HepG2 (cell line): ENCODE measurements at regions not wholly inside any gene's neighbourhood (a gene's known extent, or its start where the extent isn't known, plus 50 kb on each side); places are given as distances from the start of the nearest gene placed in this dataset.
A peak's percentile ranks its signal among the peaks of the same experiment; 100 is the strongest.

Experiments
- ATAC-seq: fragments of 200-7000 bp; cut with Tn5 transposase; 3 replicates; pipeline ENCODE4 v1.9.1; 2020; ENCODE audit warnings: mild to moderate bottlenecking, moderate library complexity
- BruUV-seq: library from RNA; stranded (reverse); fragments of 400-500 nt; replicated peaks from 2 replicates; lab custom pipeline; 2021; lab: Mats Ljungman, UMichigan
- CTCF ChIA-PET: fragments of 300-600 bp; formaldehyde crosslinking; extraction: SDS; loops from one replicate; lab custom pipeline; 2021; ENCODE audit warnings: low total read pairs, inconsistent platforms, low intra/inter-chr PET ratio; lab: Yijun Ruan, JAX
- POLR2A ChIA-PET: fragments of 350-600 bp; sonication (Branson Sonifier 250); formaldehyde crosslinking; loops from one replicate; lab custom pipeline; 2020; ENCODE audit warnings: antibody characterized with exemption, inconsistent platforms; lab: Yijun Ruan, JAX
- DNase-seq: peaks from one replicate; pipeline ENCODE4 v3.0.0-alpha.2; 2015; ENCODE audit warnings: low spot score
- FAIRE-seq: peaks from 3 replicates; lab custom pipeline; 2011; peaks lifted over from hg19 to GRCh38; lab: Jason Lieb, UNC
- H2AFZ ChIP-seq: one replicate; pipeline ENCODE4 v1.6.1; 2011; ENCODE audit warnings: low read length, inconsistent platforms
- H3K27ac ChIP-seq: fragments of 300-600 bp; 3 replicates; pipeline ENCODE4 v1.8.0; 2011; ENCODE audit warnings: mixed run types, mild to moderate bottlenecking, mixed read lengths, low read length, inconsistent platforms; ENCODE audit not compliant: insufficient read depth; ENCODE audit errors: extremely low read length
- H3K27me3 ChIP-seq, 2 experiments: fragments of 200-600 bp in 1 of 2; 2 replicates in 1 of 2; 3 replicates in 1 of 2; pipeline versions ENCODE4 v1.6.0 to v1.8.0; 2011; ENCODE audit warnings: low read length in 2 of 2, mild to moderate bottlenecking in 2 of 2, moderate library complexity in 2 of 2, inconsistent platforms in 1 of 2; ENCODE audit not compliant: insufficient read depth in 2 of 2, control insufficient read depth in 1 of 2
- H3K36me3 ChIP-seq, 2 experiments: fragments of 200-600 bp in 1 of 2; replicated peaks in 1 of 2; 2 replicates in 1 of 2; 3 replicates in 1 of 2; pipeline versions ENCODE4 v1.5.1 to v1.8.0; 2011; ENCODE audit warnings: low read length in 2 of 2, inconsistent platforms in 1 of 2; ENCODE audit not compliant: insufficient read depth in 2 of 2, control insufficient read depth in 1 of 2
- H3K4me1 ChIP-seq: 2 replicates; pipeline ENCODE4 v1.5.1; 2012; ENCODE audit warnings: low read length, inconsistent platforms; ENCODE audit not compliant: insufficient read depth
- H3K4me2 ChIP-seq: 2 replicates; pipeline ENCODE4 v1.6.0; 2011; ENCODE audit warnings: low read depth, low read length, inconsistent platforms
- H3K4me3 ChIP-seq, 3 experiments: fragments of 200-600 bp in 1 of 3; sonication (generic), shearing (Covaris generic) in 1 of 3; replicated peaks in 1 of 3; 2 replicates each; pipeline ENCODE4 v1.5.1; 2011 to 2016; ENCODE audit warnings: low read length in 3 of 3, inconsistent platforms in 2 of 3, low read depth in 2 of 3, mild to moderate bottlenecking in 2 of 3, control low read depth in 1 of 3, mixed read lengths in 1 of 3; ENCODE audit not compliant: insufficient read depth in 1 of 3
- H3K79me2 ChIP-seq: one replicate; pipeline ENCODE4 v1.6.1; 2011; ENCODE audit warnings: low read length, inconsistent platforms; ENCODE audit not compliant: insufficient read depth
- H3K9ac ChIP-seq: 2 replicates; pipeline ENCODE4 v1.6.0; 2011; ENCODE audit warnings: mild to moderate bottlenecking, low read depth, low read length, inconsistent platforms; ENCODE audit not compliant: insufficient read depth
- H3K9me3 ChIP-seq: 2 replicates; pipeline ENCODE4 v1.5.1; 2012; ENCODE audit warnings: mild to moderate bottlenecking, low read length
- H4K20me1 ChIP-seq: 2 replicates; pipeline ENCODE4 v1.6.0; 2011; ENCODE audit warnings: inconsistent platforms, mild to moderate bottlenecking, low read length, moderate library complexity; ENCODE audit not compliant: insufficient read depth
- BCL6 ChIP-seq: IDR thresholded peaks from 2 replicates; pipeline ENCODE4 v1.6.1; 2016; ENCODE audit warnings: missing genetic modification reagents, missing compliant biosample characterization
- FIP1L1 ChIP-seq: fragments of 200-400 bp; formaldehyde crosslinking; IDR thresholded peaks from 2 replicates; pipeline ENCODE4 v1.6.1; 2018; ENCODE audit warnings: low read depth, mild to moderate bottlenecking, low read length, moderate library complexity, borderline replicate concordance; ENCODE audit not compliant: insufficient read depth
- KMT2A ChIP-seq: sonication (generic); formaldehyde crosslinking; IDR thresholded peaks from 2 replicates; pipeline ENCODE4 v1.4.0; 2020; ENCODE audit warnings: missing genetic modification reagents
- NCOR1 ChIP-seq: fragments of 200-600 bp; sonication (generic); IDR thresholded peaks from 2 replicates; pipeline ENCODE4 v1.7.0; 2017; ENCODE audit warnings: antibody characterized with exemption, low read length, borderline replicate concordance
- PHF5A ChIP-seq: IDR thresholded peaks from one replicate; pipeline ENCODE4 v1.6.1; 2018; ENCODE audit warnings: low read depth, missing genetic modification reagents; ENCODE audit not compliant: unreplicated experiment
- PRMT3 ChIP-seq: sonication (generic); formaldehyde crosslinking; IDR thresholded peaks from 2 replicates; pipeline ENCODE4 v1.8.1; 2022; ENCODE audit warnings: low read depth, mild to moderate bottlenecking, moderate library complexity, missing genetic modification reagents, borderline replicate concordance
- RXRA ChIP-seq: sonication (generic); formaldehyde crosslinking; IDR thresholded peaks from 2 replicates; pipeline ENCODE4 v1.5.1; 2020; ENCODE audit warnings: missing genetic modification reagents
- STAG1 ChIP-seq: sonication (generic); formaldehyde crosslinking; IDR thresholded peaks from 2 replicates; pipeline ENCODE4 v1.4.0; 2020; ENCODE audit warnings: missing genetic modification reagents
- ZNF282 ChIP-seq: fragments of 450-650 bp; IDR thresholded peaks from 2 replicates; pipeline ENCODE4 v1.6.1; 2018; ENCODE audit not compliant: partially characterized antibody
- ZNF652 ChIP-seq: IDR thresholded peaks from 2 replicates; pipeline ENCODE4 v1.6.1; 2016; ENCODE audit warnings: low read depth, borderline replicate concordance
- WGBS: methylation state at CpG from one replicate; pipeline ENCODE4 v1.1.6; 2017; ENCODE audit warnings: low lambda C conversion rate; 5-methylcytosine and 5-hydroxymethylcytosine counted together
- in situ Hi-C: cut with HindIII; loops from 2 replicates; pipeline ENCODE4 v1.10.0; 2017; ENCODE audit warnings: low pct_unique_long_range_greater_than_20kb; ENCODE audit not compliant: extremely low pct_ligation_motif_present
- intact Hi-C: fragments of 100-400 bp; cut with micrococcal nuclease; formaldehyde crosslinking; loops from one replicate; pipeline ENCODE4 v1.10.0; 2022; ENCODE audit not compliant: unreplicated experiment
- TF ChIP-seq, protein P1 (sequence below): sonication (generic); formaldehyde crosslinking; IDR thresholded peaks from 2 replicates; pipeline ENCODE4 v1.5.0; 2020; ENCODE audit warnings: mild to moderate bottlenecking, missing genetic modification reagents, moderate library complexity

DNA sequence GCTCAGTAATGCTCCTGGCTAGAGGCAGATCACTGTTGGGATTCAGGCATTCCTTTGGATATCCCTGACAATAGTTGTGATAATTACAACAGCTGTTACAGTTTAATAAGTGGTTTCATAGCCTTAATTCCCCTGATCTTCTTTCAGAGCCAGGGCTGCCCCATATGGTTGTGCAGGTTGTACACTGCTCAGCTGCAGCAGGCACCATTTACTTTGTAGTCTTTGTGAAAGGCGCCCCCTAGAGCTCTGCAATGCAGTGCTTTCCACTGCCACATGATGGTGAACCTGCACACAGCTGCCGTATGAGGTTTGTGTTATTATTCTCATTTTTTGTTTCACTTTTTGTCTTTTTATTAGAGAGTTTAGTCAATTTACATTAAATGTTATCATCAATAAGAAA is 239.1 kb downstream of the KCNS3 start:
- Histone ChIP-seq H3K4me2 (no peak overlapping the region), H4K20me1 (no peaks in the 10 kb centered on the region), H3K36me3 (no peaks in the 10 kb centered on the region), H3K27ac (no peak overlapping the region), H3K4me3 (no peak overlapping the region), H3K4me1 (no peaks in the 10 kb centered on the region), H3K9ac (no peak overlapping the region), H2AFZ (no peak overlapping the region), H3K27me3 (no peaks in the 10 kb centered on the region), H3K9me3 (0 out of 2 replicates have a peak, but pooled peaks cover 4% of the 10 kb centered on the region), H3K79me2 (no peaks in the 10 kb centered on the region)
- ATAC-seq (peak; percentile 92), FAIRE-seq (no peak), DNase-seq (peak; percentile 35)
- intact Hi-C loops (no loop called here), in situ Hi-C loops (no loop called here)
- ChIA-PET POLR2A (no interaction called here), CTCF (no interaction called here)
- WGBS, result 2% methylated on average over 2 of the region's 2 CpGs
- BruUV-seq, result no TSS peak
- TF ChIP-seq STAG1 (CRISPR knock-in tag), result peak; percentile 53
- no peak for TF ChIP-seq ZNF282
- TF ChIP-seq, protein P1, sequence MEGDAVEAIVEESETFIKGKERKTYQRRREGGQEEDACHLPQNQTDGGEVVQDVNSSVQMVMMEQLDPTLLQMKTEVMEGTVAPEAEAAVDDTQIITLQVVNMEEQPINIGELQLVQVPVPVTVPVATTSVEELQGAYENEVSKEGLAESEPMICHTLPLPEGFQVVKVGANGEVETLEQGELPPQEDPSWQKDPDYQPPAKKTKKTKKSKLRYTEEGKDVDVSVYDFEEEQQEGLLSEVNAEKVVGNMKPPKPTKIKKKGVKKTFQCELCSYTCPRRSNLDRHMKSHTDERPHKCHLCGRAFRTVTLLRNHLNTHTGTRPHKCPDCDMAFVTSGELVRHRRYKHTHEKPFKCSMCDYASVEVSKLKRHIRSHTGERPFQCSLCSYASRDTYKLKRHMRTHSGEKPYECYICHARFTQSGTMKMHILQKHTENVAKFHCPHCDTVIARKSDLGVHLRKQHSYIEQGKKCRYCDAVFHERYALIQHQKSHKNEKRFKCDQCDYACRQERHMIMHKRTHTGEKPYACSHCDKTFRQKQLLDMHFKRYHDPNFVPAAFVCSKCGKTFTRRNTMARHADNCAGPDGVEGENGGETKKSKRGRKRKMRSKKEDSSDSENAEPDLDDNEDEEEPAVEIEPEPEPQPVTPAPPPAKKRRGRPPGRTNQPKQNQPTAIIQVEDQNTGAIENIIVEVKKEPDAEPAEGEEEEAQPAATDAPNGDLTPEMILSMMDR (CRISPR knock-in tag), result peak; percentile 44
- no peak for TF ChIP-seq KMT2A (CRISPR knock-in tag)
- TF ChIP-seq PHF5A (CRISPR knock-in tag), result no peak
- TF ChIP-seq BCL6, result no peak
- no peak for TF ChIP-seq RXRA (CRISPR knock-in tag)
- no peak for TF ChIP-seq NCOR1
- TF ChIP-seq FIP1L1, result no peak
- TF ChIP-seq ZNF652 (CRISPR knock-in tag), result no peak
- TF ChIP-seq PRMT3, result no peak
